Activated T-helper 1 cell treated with anti-CD3 and anti-CD28 coated beads, Interleukin-12 subunit alpha, Interleukin-12 subunit beta, Interleukin-2, Interleukin-4 antibody, amounts not matched to agents 30 ng/mL and 10 ng/mL and 1 ng/mL, durations not matched to agents 14 hours and 24 hours and 36 hours (primary cell): ENCODE measurements at regions not wholly inside any gene's neighbourhood (a gene's known extent, or its start where the extent isn't known, plus 50 kb on each side); places are given as distances from the start of the nearest gene placed in this dataset.

Source experiments
- DNase-seq: peaks from one replicate; pipeline ENCODE4 v3.0.0; 2021; ENCODE audit warnings: low spot score
- H3K27ac Mint-ChIP-seq: one replicate; pipeline ENCODE4 v1.8.0; 2021; ENCODE audit warnings: mild to moderate bottlenecking, mixed read lengths
- H3K27me3 Mint-ChIP-seq: one replicate; pipeline ENCODE4 v1.8.0; 2022; ENCODE audit warnings: mild to moderate bottlenecking, moderate library complexity, mixed read lengths; ENCODE audit not compliant: insufficient read depth
- H3K36me3 Mint-ChIP-seq: one replicate; pipeline ENCODE4 v1.8.0; 2021; ENCODE audit warnings: low read depth, mixed read lengths
- H3K4me1 Mint-ChIP-seq: one replicate; pipeline ENCODE4 v1.8.0; 2021; ENCODE audit warnings: low read depth, mixed read lengths
- H3K4me3 Mint-ChIP-seq: one replicate; pipeline ENCODE4 v1.8.0; 2021; ENCODE audit warnings: mild to moderate bottlenecking, moderate library complexity, mixed read lengths
- H3K9me3 Mint-ChIP-seq: one replicate; pipeline ENCODE4 v1.8.0; 2021; ENCODE audit warnings: mixed read lengths
- intact Hi-C: fragments of 100-400 bp; cut with micrococcal nuclease; formaldehyde crosslinking; loops from one replicate; pipeline ENCODE4 v1.15.1; 2024

GRCh38 chr14:26791117-26791806 is 193.4 kb upstream of the NOVA1 start:
- no peak overlapping the region for H3K27ac Mint-ChIP-seq
- H3K27me3 Mint-ChIP-seq = no peaks in the 10 kb centered on the region
- DNase-seq = no peak
- H3K4me1 Mint-ChIP-seq = no peaks in the 10 kb centered on the region
- H3K9me3 Mint-ChIP-seq = peaks cover 53% of the 10 kb centered on the region
- no peaks in the 10 kb centered on the region for H3K36me3 Mint-ChIP-seq
- H3K4me3 Mint-ChIP-seq = no peak overlapping the region
- intact Hi-C loops = no loop called here

GRCh38 chr14:26794731-26795130 is 196.9 kb upstream of the NOVA1 start:
- H3K9me3 Mint-ChIP-seq = peaks cover 34% of the 10 kb centered on the region
- no peak overlapping the region for H3K27ac Mint-ChIP-seq
- intact Hi-C loops = no loop called here

GRCh38 chr14:26808407-26808806 is 210.6 kb upstream of the NOVA1 start:
- no peaks in the 10 kb centered on the region for H3K27me3 Mint-ChIP-seq
- intact Hi-C loops = no loop called here
- H3K27ac Mint-ChIP-seq = no peak overlapping the region
- no peak for DNase-seq
- peaks cover 29% of the 10 kb centered on the region for H3K9me3 Mint-ChIP-seq
- no peaks in the 10 kb centered on the region for H3K4me1 Mint-ChIP-seq
- H3K36me3 Mint-ChIP-seq = no peaks in the 10 kb centered on the region
- H3K4me3 Mint-ChIP-seq = no peak overlapping the region

More at GRCh38 chr14:26794731-26795130, 196.9 kb upstream of the NOVA1 start:
- H3K4me1 Mint-ChIP-seq = no peaks in the 10 kb centered on the region
- no peaks in the 10 kb centered on the region for H3K36me3 Mint-ChIP-seq
- no peak overlapping the region for H3K4me3 Mint-ChIP-seq
- H3K27me3 Mint-ChIP-seq = no peaks in the 10 kb centered on the region
- no peak for DNase-seq

- Mint-ChIP-seq H3K27me3 (no peaks in the 10 kb centered on the region), H3K4me3 (no peak overlapping the region), H3K9me3 (peaks cover 34% of the 10 kb centered on the region), H3K36me3 (no peaks in the 10 kb centered on the region), H3K27ac (no peak overlapping the region), H3K4me1 (no peaks in the 10 kb centered on the region)
- intact Hi-C loops = no loop called here
- DNase-seq = no peak
Measured at GRCh38 chr14:26810631-26811030, 212.8 kb upstream of the NOVA1 start.

GRCh38 chr14:26811756-26812305 is 214.0 kb upstream of the NOVA1 start:
- no peaks in the 10 kb centered on the region for H3K36me3 Mint-ChIP-seq
- no peaks in the 10 kb centered on the region for H3K27me3 Mint-ChIP-seq
- intact Hi-C loops = no loop called here
- no peak for DNase-seq
- H3K27ac Mint-ChIP-seq = no peak overlapping the region
- no peaks in the 10 kb centered on the region for H3K4me1 Mint-ChIP-seq
- no peak overlapping the region for H3K4me3 Mint-ChIP-seq
- peaks cover 27% of the 10 kb centered on the region for H3K9me3 Mint-ChIP-seq

GRCh38 chr14:26820138-26820537 is 222.3 kb upstream of the NOVA1 start:
- Mint-ChIP-seq H3K36me3 (no peaks in the 10 kb centered on the region), H3K27me3 (no peaks in the 10 kb centered on the region), H3K27ac (no peak overlapping the region), H3K9me3 (peaks cover 14% of the 10 kb centered on the region), H3K4me1 (no peaks in the 10 kb centered on the region), H3K4me3 (no peak overlapping the region)
- intact Hi-C loops = no loop called here
- DNase-seq = no peak

GRCh38 chr14:26820572-26820971 is 222.7 kb upstream of the NOVA1 start:
- no peaks in the 10 kb centered on the region for H3K36me3 Mint-ChIP-seq
- H3K9me3 Mint-ChIP-seq = peaks cover 15% of the 10 kb centered on the region
- no peak overlapping the region for H3K27ac Mint-ChIP-seq
- H3K4me3 Mint-ChIP-seq = no peak overlapping the region
- no peak for DNase-seq
- no peaks in the 10 kb centered on the region for H3K27me3 Mint-ChIP-seq
- intact Hi-C loops = no loop called here
- no peaks in the 10 kb centered on the region for H3K4me1 Mint-ChIP-seq

GRCh38 chr14:26828741-26829140 is 230.9 kb upstream of the NOVA1 start:
- H3K27ac Mint-ChIP-seq = no peak overlapping the region
- H3K36me3 Mint-ChIP-seq = no peaks in the 10 kb centered on the region
- intact Hi-C loops = no loop called here
- H3K4me1 Mint-ChIP-seq = no peaks in the 10 kb centered on the region
- DNase-seq = no peak
- H3K27me3 Mint-ChIP-seq = no peaks in the 10 kb centered on the region
- peaks cover 38% of the 10 kb centered on the region for H3K9me3 Mint-ChIP-seq
- H3K4me3 Mint-ChIP-seq = no peak overlapping the region

GRCh38 chr14:26833621-26834176 is 235.9 kb upstream of the NOVA1 start:
- Mint-ChIP-seq H3K9me3 (peaks cover 34% of the 10 kb centered on the region), H3K4me3 (no peak overlapping the region), H3K36me3 (no peaks in the 10 kb centered on the region), H3K27ac (no peak overlapping the region), H3K27me3 (no peaks in the 10 kb centered on the region), H3K4me1 (no peaks in the 10 kb centered on the region)
- intact Hi-C loops = no loop called here
- no peak for DNase-seq

GRCh38 chr14:26835979-26836570 is 238.2 kb upstream of the NOVA1 start:
- Mint-ChIP-seq H3K9me3 (peaks cover 30% of the 10 kb centered on the region), H3K27me3 (no peaks in the 10 kb centered on the region), H3K36me3 (no peaks in the 10 kb centered on the region), H3K4me1 (no peaks in the 10 kb centered on the region), H3K27ac (no peak overlapping the region), H3K4me3 (no peak overlapping the region)
- no peak for DNase-seq
- intact Hi-C loops = no loop called here

- H3K9me3 Mint-ChIP-seq = peaks cover 29% of the 10 kb centered on the region
- DNase-seq = no peak
- intact Hi-C loops = no loop called here
- no peaks in the 10 kb centered on the region for H3K27me3 Mint-ChIP-seq
- no peaks in the 10 kb centered on the region for H3K36me3 Mint-ChIP-seq
- no peak overlapping the region for H3K4me3 Mint-ChIP-seq
- H3K4me1 Mint-ChIP-seq = no peaks in the 10 kb centered on the region
- no peak overlapping the region for H3K27ac Mint-ChIP-seq
Measured at GRCh38 chr14:26839481-26839880, 241.6 kb upstream of the NOVA1 start.

GRCh38 chr14:26841326-26841725 is 243.5 kb upstream of the NOVA1 start:
- H3K4me3 Mint-ChIP-seq = no peak overlapping the region
- no peaks in the 10 kb centered on the region for H3K36me3 Mint-ChIP-seq
- no peak overlapping the region for H3K27ac Mint-ChIP-seq
- no peaks in the 10 kb centered on the region for H3K27me3 Mint-ChIP-seq
- H3K4me1 Mint-ChIP-seq = no peaks in the 10 kb centered on the region
- intact Hi-C loops = no loop called here
- H3K9me3 Mint-ChIP-seq = peaks cover 32% of the 10 kb centered on the region
- DNase-seq = no peak

- intact Hi-C loops = no loop called here
- no peaks in the 10 kb centered on the region for H3K4me1 Mint-ChIP-seq
- H3K9me3 Mint-ChIP-seq = peaks cover 32% of the 10 kb centered on the region
- no peak overlapping the region for H3K27ac Mint-ChIP-seq
- no peaks in the 10 kb centered on the region for H3K36me3 Mint-ChIP-seq
- no peak for DNase-seq
- H3K27me3 Mint-ChIP-seq = no peaks in the 10 kb centered on the region
- H3K4me3 Mint-ChIP-seq = no peak overlapping the region
Measured at GRCh38 chr14:26841920-26842741, 244.3 kb upstream of the NOVA1 start.
